HG03442 (cell line): ENCODE measurements at regions not wholly inside any gene's neighbourhood (a gene's known extent, or its start where the extent isn't known, plus 50 kb on each side); places are given as distances from the start of the nearest gene placed in this dataset.
"Not testable (repeated sequence)": the region's sequence is repeated elsewhere in the genome, so short reads cannot be mapped to it uniquely, and the experiment has no call there.

Experiments used
- ATAC-seq: cut with Tn5 transposase; IDR thresholded peaks from one replicate; pipeline ENCODE4 v1.9.1; 2021; ENCODE audit warnings: mild to moderate bottlenecking, moderate library complexity; ENCODE audit not compliant: unreplicated experiment

DNA sequence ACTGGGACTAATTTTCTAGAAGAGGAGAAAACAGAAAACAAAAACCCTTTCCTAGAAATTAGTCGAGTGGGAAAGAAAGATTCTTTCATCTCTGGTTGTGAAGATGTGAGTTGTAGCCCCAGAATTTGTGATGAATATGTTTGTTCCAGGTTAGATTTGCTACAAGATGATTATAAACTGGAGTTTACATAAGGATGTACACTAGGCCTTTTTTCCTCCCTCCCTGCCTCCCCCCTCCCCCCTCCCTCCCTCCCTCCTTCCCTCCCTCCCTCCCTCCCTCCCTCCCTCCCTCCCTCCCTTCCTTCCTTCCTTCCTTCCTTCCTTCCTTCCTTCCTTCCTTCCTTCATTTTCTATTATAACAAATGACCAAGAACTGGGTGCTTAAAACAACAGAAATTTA is 1502.0 kb downstream of the SI start:
- ATAC-seq, result no peak

DNA sequence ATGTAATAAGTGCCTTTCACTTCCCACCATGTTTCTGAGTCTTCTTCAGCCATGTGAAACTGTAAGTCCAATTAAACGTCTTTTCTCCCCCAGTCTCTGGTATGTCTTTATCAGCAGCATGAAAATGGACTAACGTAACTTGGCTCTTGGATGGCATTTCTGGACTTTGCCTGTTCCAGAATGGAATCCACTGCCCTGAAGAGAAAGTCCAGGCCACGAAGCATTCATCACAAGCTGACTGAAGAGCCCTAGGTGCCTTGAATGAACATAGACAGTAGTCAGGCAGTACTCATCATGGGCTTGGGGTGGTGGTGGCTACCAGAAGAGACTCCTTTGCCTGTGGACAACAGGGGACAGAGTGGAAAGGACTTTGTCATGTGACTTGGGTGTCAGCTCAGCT is 1505.0 kb downstream of the SI start:
- no peak for ATAC-seq

DNA sequence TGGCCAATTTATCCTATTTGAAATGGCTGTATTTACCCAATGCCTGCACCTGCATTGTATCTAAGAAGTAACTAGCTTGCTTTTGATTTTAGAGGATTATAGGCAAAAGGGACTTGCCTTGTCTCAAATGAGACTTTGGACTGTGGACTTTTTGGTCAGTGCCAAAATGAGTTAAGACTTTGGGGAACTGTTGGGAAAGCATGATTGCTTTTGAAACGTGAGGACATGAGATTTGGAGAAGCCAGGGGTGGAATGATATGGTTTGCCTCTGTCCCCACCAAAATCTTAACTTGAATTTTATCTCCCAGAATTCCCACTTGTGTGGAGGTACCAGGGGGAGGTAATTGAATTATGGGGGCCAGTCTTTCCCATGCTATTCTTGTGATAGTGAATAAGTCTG is 1505.4 kb downstream of the SI start:
- no peak for ATAC-seq

DNA sequence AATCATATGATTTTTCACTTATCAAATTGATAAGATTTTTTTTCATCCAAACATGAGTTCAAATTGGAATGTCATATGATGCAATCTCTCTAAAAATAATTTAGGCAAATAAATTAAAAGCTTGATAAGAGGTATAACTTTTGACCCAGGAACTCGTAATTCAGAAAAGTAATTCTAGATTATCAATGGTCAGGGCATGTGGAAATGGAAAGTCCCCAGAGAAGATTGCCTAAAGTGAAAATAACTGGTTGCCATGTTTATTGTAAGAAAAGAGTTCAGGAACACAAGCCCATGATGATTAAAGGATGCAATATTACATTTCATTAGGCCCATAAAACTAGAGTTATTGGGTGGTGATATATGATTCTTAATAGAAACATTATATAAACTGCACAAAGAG is 1514.8 kb downstream of the SI start:
- no peak for ATAC-seq

DNA sequence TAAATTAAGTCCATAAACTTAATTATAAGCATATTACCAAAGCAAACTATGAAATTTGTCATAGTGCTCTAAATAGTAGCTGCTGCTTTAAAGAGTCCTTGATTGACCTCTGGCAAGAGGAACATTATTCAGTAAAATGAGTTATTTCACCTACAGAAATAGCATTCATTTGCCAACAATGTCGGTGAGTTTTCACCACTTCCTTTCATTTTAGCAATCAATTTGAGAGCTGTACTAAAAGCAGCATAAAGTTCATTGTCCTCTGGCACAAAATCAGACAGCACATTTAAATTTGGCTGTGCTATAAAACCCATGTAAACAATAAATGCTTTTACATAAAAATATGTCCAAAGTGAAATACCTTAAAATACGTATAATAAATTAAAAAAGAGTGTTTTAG is 1515.7 kb downstream of the SI start:
- no peak for ATAC-seq

DNA sequence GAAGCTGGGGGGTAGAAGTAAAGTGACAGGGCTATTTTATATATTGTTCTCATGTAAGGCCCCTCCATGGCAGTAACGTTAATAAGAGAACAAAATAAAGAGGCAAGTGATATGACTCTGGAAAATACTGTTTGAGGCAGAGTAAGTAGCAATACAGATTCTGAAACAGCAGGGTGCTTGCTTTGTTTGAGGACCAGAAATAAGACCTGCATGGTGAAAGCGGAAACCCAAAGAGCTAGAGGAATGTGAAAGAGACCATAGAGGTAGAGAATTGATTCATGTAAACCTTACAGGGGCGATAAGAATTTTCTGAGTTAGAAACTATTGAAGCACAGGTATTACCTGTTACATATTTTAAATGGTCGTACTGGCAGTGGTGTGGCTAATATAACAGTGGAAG is 1517.1 kb downstream of the SI start:
- no peak for ATAC-seq

DNA sequence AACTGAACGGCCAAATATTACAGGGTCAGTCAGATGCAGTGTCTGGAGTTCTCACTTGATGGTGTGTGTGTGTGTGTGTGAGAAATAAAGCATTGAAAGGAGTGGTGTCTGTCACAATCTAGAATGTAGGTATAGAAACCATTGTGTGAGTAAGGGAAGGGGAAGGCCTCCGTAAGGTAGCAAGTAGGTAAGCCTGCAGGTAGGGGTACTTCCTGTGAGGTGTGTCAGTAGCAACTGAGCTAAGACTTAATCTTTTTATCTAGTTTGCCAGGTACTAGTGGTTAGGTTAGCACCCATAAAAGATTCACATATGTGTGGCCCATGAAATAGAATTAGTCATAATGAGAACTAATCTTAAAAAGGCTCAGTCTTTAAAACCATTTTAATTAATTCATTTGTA is 1517.8 kb downstream of the SI start:
- no peak for ATAC-seq

DNA sequence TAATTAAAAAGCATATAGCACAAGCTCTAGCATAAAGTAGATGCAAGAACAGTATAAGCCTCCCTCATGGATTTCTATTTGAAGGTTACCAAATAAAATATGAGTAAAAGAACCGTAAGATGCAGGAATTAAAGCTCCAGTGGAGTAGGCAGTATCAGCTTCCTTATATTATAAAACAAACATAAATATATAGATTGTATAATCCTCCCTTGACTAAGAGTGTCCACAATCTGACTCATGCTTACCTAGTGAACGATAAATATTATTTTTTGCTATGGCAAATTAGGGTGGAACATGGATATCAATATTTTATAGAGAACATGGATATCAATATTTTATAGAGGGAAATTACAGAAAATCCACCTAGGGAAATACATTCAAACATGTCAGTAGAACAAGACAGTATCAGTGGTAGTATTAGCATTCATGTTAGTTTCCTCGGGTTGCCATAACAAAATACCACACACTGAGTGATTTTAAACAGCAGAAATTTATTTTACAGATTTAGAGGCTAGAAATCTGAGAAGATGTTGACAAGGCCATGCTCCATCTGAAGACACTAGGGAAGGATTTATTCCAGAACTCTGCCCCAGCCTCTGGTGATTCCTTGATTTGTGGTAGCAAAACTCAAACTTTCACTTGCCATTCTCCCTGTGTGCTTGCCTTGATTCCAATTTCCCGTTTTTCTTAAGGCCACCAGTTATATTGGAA is 1521.3 kb downstream of the SI start:
- ATAC-seq, result no peak

DNA sequence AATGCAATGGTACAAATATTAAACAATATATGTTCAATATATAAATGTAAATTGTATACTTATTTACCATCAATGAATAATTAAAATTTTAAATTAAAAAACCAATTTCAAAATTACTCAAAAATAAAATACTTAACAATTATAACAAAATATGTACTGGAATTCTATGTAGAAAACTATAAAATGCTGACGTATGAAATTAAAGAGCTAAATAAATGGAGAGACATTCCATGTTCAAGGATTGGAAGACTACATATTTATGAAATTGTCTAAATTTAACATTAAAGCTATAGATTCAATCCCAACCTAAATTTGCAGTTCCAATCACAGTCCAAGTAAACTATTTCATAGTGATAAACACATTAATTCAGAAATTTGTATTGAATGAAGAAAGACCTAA is 1522.4 kb downstream of the SI start:
- no peak for ATAC-seq

DNA sequence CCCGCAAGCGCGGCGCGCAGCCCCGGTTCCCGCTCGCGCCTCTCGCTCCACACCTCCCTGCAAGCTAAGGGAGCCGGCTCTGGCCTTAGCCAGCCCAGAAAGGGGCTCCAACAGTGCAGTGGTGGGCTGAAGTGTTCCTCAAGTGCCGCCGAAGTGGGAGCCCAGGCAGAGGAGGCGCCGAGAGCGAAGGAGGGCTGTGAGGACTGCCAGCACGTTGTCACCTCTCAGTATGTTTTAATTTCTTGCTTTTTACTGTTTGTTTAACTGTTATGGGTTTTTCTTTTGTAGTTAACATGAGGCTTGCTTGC is 1525.7 kb downstream of the SI start:
- ATAC-seq, result no peak

DNA sequence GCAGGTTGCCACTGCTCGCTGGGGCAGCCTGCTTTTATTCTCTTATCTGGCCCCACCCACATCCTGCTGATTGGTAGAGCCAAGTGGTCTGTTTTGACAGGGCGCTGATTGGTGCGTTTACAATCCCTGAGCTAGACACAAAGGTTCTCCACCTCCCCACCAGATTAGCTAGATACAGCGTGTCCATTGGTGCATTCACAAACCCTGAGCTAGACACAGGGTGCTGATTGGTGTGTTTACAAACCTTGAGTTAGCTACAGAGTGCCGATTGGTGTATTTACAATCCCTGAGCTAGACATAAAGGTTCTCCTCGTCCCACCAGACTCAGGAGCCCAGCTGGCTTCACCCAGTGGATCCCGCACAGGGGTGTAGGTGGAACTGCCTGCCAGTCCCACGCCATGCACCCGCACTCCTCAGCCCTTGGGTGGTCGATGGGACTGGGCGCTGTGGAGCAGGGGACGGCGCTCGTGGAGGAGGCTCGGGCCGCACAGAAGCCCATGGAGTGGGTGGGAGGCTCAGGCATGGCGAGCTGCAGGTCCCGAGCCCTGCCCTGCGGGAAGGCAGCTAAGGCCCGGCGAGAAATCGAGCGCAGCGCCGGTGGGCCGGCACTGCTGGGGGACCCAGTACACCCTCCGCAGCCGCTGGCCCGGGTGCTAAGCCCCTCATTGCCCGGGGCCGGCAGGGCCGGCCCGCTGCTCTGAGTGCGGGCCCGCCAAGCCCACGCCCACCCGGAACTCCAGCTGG is 1526.2 kb downstream of the SI start:
- not testable (repeated sequence) for ATAC-seq

DNA sequence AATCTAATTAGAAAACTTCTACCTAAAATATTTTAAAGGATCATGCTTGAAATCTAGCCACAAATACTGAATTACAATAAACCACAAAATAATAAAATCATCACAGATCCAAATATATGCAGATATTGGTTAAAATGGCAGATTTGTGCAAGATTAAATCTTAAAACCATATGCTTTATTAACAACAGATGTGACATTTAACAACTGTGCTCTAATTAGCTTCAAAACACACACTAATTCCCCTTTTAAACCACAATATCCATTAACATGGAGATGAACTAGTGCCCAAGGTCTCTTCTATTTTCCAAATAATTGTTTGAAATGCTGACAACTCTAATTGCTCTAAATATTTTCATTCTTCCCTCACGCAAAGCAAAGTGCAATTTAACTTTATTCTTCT is 1530.3 kb downstream of the SI start:
- ATAC-seq, result no peak

DNA sequence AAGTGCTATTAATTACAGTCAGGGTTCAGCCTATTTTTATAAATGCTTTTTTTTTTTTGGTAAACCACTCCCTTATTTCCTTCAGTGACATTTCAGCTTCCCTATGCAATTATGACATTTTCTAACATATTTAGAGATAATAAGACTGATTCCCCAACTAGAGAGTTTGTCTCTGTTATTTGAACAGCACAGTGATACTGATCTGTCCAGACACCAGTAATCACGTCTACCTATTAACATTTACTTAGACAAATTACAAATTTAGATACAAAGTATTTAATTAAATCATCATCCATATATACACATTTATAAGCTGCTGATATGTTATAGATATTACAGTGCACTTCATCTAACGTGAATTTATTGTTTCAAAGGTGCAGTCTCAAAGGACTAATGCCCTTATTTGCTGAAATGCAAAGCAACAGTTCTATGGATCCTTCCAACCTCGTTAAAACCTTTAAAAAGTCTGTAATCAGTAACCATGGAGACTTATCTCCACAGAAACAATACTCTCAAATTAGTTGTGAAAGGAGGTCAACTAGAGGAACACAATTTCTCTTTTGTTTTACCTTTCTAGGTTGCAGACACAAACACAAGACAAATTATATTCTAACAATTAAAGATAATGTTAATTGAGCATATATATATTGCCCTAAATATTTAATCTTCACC is 1531.1 kb downstream of the SI start:
- no peak for ATAC-seq

DNA sequence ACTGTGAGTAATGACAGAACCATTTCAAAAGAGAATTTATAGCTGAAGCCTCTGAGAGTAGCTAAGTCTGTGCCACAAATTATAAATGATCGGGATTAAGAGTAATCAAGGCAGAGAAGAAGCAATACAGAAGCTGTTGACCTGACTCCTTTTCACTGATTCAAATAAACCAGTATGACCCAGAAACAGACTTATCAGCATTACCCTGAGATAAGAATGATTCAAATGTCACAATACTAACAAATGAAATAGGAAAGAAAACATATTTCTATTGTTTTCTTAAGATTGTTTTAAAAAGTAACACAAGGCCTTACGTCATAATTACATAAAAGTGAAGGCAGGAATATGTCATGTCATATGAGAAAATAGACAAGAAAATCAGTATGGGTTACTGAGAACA is 1534.6 kb downstream of the SI start:
- ATAC-seq, result no peak

DNA sequence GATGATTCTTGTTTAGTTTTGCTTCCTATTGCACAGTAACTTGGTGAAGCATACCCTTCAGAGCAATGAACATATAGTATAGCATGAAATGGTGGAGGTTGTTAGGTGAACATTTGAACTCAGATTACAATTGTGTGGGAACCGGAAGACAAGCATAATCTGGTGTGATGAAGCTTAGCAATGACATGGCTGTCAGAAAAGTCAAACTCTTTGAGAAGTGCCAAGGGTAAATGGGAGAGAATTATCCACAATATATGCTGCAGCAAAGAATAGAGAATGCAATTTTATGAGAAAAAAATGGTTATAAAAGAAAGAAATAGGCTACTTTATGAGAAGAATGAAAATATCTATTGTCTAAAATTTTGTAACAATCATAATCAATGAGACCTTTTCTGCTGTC is 1536.7 kb downstream of the SI start:
- no peak for ATAC-seq

DNA sequence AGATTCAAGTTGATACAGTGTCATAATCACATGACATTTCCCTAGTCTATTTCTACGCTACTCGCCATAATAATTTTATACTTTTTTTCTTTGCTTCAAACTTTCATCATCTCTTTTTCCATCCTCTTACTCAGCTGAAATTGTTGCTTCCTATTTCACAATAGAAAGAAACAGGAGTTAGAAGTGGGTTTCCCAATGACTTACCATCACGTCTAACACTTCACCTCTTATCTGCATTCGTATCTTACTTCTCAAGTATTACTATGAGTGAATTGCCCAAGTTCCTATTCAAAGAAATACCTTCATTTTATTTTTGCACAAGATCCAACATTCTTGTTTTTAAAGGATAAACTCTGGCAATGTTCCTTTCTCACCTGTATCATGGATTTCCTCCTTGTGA is 1539.9 kb downstream of the SI start:
- no peak for ATAC-seq

DNA sequence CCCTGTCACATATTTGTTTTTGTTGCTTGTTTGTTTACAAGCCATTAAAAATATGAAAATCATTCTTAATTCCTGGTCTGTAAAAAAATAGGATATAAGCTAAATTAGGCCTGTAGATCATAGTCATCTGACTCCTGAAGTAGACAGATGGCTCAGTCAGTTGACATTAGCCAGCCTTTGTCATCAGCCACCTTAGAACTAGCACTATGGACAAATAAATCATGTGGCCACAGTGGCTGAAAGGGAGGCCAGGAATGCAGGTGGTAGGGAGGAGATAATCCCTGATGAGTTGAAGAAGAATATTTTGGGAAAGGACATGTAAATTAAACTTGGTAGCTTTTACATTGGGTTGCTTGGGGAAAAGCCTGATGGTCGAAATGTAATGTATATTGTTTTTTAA is 1544.9 kb downstream of the SI start:
- no peak for ATAC-seq

DNA sequence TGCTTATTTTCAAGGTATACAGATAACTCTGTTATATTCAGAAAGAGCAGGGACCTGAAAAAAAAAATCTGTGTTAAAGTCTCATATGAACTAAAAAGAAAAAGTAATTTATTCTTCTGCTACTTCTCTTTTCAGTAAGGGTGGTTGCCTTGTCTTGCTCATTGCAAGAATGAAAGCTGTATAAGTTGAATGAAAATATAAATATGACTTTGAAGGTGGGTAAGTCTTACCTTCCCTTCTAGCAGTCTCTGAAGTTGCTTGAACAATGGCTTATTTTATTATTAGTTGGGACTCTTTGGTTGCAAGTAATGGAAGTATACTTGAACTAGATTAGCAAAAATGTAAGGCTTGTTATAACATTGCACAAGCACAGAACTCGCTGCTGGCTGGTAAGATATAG is 1554.9 kb downstream of the SI start:
- no peak for ATAC-seq

DNA sequence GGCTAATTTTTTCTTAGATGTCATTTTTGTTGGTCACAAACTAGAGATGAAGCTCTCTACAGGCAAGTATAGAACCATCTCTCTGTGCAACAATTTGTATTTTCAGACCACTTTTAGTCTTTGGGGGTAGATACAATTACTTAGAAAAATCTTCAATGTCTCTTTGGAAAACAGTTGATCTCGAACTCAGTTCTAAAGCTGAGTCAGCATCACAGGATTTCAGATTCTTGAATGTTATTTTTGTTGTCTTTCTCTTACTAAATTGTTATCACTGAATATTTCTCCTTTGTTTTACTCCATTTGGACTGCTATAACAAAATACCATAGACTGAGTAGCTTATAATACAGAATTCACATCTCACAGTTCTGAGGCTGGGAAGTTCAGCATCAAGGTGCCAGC is 1557.0 kb downstream of the SI start:
- no peak for ATAC-seq

DNA sequence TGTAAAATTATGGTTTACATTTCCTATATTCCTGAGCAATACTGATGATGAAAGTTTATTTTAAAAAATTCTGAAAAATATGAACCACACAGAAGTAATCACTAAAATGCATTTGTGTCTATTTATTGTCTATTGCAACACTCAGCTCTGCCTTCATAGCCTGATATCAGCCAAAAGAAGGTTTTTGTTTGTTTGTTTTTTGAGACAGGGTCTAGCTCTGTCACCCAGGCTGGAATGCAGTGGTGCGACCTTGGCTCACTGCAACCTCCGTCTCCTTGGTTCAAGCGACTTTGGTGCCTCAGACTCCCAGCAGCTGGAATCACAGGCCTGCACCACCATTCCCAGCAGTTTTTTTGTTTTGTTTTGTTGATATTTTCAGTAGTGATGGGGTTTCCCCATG is 1560.2 kb downstream of the SI start:
- no peak for ATAC-seq

DNA sequence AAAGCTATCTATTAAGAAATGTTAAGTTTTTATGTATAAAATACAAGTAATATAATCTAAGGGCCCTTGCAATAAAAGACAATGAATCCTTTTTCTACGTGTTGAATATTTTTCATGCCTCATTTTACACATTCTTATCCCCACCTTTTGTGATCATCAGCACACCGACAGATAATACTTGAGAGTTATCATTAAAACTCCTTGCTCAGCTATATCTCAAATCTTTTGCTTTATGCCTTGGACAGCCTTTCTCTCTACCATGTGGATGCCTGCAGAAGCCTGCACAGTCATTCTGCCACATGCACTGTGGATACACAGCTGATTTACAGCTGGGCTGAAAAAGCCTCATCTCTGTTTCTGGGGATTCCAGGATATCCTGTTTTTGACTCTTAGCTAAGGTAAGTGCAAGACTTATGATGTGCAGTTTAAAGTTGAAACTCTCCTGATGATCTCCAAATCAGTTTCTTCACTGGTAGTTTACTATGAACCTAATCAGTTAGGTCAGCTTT is 1565.1 kb downstream of the SI start:
- no peak for ATAC-seq

DNA sequence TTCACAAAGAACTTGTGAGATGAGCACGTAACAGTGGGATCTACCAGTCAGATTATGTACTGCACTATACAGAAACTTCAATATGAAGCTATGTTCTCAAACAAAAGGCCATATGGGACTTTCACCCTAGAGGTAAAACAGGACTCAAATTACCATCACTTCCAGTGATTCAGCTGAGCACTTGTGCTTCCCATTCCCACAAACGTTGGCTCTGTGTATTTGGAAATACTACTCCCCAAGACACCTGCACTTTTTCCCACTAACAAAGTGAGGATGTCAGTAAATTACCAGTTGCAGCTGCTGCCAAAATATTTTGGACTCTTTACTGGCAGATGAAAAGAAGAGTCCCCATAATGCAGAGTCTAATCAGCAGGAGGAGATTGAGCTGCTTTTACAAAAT is 1570.1 kb downstream of the SI start:
- ATAC-seq, result no peak
